ENCODE measurements at regions not wholly inside any gene's neighbourhood (a gene's known extent, or its start where the extent isn't known, plus 50 kb on each side); places are given as distances from the start of the nearest gene placed in this dataset.

GRCh38 chr7:123237-123636 lies 69.1 kb upstream of the FAM20C start:
- TF ChIP-seq GATA3 (IDR thresholded peaks at IDR 0.05; ENCODE audit: low read depth, low read length) (no peak), GATA2 (IDR thresholded peaks at IDR 0.05; ENCODE audit: low read depth, low read length) (no peak)
